Right hindlimb (tissue), 1 donor: ENCODE measurements at regions not wholly inside any gene's neighbourhood (a gene's known extent, or its start where the extent isn't known, plus 50 kb on each side); places are given as distances from the start of the nearest gene placed in this dataset.
"Not testable (repeated sequence)": the region's sequence is repeated elsewhere in the genome, so short reads cannot be mapped to it uniquely, and the experiment has no call there.

Experiments
- DNase-seq: peaks from one replicate; pipeline ENCODE4 v3.0.0-alpha.2; 2018

DNA sequence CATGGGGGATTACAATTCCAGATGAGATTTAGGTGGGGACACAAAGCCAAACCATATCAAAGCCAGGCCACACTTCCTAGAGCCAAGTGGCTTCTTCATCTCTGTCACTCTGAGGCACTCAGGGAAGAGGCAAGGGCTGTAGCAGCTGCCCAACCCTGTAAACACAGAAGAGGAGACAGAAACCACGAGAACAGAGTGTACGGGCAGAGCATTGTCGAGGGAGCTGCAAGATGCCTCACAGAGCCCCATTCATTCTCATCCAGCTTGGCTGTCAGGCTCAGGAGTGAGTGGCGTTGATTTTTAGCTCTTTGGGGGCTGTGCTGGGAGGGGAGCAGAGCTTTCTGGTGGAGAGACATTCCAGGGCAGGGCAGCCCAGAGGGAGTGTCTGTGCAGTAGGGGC lies 117.2 kb upstream of the SALL1 start:
- DNase-seq: no peak

DNA sequence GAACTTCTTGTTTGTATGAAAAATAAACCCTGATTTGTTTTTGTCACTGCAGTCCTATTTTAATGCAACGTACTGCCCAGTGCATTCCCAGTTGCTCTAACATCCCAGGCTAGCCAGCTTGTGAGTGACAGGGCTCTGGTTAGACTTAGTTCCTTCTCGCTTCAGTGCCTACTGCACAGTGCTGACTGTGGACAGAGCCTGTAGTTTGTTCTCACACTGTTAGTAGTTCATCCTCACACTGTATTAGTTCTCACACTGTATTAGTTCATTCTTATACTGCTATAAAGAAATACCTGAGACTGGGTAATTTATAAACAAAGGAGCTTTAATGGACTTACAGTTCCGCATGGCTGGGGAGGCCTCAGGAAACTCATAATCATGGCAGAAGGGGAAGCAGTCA lies 116.6 kb upstream of the SALL1 start:
- DNase-seq: no peak

DNA sequence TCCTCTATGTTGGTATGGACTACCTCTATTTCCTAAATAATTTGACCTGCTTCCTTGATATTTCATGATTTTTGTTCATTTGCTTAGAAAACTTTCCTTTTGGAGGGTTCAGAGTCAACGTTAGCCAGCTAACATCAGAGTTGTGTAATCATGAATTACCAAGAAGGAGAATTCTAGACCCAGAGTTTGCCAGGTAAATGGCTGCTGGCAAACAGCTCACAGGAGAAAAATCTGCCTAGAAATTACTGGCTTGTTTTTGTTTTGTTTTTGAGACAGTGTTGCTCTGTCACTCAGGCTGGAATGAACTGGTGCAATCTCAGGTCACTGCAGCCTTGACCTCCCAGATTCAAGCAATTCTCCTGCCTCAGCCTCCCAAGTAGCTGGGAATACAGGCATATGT lies 111.4 kb upstream of the SALL1 start:
- DNase-seq: no peak

- no peak for DNase-seq
Measured at GRCh38 chr16:51261919-51262318, 110.8 kb upstream of the SALL1 start.

DNA sequence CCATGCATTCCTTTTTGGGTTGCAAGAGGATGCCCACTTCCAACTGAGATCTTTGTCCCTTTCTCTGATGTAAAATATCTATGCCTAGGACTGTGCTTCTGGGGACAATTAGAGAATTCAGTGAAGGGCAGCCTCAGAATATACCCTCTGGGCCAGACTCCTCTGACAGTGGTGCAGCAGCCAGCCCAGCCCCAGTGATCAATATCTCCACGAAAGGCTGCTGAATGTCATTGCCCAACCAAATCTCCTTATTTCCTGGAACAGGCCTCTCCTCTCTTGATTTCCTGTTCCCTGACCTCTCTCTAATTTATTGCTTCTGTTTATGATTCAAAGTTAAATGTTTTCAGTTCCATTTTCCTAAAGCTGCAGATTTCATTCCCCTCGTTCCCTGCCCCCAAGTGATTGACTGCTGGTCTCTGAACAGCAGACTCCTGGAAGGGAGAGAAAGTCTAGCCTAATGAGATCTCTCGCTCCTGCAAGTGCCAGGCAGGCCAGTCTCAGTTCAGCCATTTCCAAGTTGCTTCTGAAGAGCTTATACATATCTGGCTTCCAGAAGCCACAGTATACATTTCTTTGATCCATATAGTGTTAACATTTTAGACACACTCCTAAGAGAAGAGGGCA lies 104.4 kb upstream of the SALL1 start:
- no peak for DNase-seq

GRCh38 chr16:51254390-51254789 lies 103.3 kb upstream of the SALL1 start:
- DNase-seq: not testable (repeated sequence)

DNA sequence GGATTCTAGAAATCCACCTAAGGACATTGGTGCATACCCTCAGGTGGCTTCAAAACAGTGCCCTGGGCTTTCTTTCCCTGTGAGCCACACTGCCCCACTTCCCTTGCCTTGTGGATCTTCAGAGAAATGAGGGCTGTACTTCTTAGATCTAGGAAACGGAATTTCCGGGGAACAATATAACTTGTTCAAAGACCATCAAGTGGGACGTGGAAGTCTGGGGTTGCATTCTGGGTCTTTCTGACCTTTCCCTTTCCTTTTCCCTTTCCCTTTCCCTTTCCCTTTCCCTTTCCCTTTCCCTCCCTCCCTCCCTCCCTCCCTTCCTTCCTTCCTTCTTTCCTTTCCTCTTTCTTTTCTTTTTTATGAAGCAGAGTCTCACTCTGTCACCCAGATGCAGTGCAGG lies 97.1 kb upstream of the SALL1 start:
- no peak for DNase-seq

- DNase-seq: no peak
Measured at GRCh38 chr16:51245658-51245995, 94.6 kb upstream of the SALL1 start.

GRCh38 chr16:51244887-51245657 lies 94.0 kb upstream of the SALL1 start:
- DNase-seq: no peak

DNA sequence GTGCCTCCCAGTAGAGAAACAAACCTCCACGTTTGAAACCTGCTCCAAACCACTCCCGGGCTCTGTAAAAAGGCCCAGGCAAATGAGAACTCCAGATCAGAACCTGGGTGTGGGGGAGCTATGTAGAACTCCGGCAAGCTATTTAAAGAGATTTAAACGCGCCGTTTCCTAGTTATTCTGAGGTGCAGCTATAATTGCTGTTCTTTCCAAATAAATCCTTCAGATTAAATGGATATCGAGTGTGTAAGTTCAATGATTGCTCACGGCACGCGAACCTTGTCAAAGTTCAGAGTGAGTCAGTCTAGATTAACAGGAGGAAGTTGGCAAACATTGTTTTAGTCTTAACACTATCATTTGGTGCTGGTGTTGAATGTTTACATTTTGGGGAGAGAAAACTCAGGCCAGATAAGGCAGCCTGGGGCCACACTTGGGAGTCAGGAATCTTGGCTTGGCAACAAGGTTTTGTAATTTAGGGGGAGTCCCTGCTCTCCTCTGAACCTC lies 92.9 kb upstream of the SALL1 start:
- no peak for DNase-seq

GRCh38 chr16:51242296-51242994 lies 91.4 kb upstream of the SALL1 start:
- DNase-seq: no peak

DNA sequence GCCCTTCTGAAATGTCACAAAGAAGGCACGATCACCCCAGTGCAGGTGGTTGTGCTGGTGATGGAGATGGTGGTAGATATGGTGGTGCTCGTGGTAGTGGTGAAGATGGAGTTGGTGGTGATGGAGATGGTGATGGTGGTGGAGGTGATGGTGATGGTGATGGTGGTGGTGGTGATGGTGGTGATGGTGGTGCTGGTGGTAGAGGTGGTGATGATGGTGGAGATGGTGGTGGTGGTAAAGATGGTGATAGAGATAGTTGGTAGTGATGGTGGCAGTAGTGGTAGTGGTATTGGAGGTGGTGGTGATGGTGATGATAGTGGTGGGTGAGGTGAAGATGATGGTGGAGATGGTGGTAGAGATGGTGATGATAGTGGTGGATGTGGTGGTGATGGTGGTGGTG lies 88.1 kb upstream of the SALL1 start:
- DNase-seq: no peak

- DNase-seq: no peak
Measured at GRCh38 chr16:51237861-51238378, 86.8 kb upstream of the SALL1 start.

DNA sequence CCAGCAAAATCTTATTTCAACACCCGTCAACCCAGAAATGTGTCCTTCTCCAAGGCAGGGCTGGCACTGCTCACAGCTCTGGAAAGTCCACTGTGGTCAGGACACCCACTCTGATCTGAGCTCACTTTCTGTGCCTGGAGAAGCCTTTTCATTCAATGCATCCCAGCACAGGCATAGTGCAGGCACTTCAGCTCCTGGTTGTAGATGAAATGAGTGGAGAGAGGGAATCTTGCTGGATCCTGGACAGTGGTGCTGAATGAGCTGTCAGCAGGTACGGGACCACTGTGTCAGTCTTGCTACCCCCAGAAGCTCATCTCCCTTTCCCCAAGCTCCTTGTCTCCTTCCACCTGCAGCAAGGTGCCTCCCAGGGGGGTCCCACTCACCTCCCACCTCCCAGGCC lies 86.1 kb upstream of the SALL1 start:
- DNase-seq: no peak

DNA sequence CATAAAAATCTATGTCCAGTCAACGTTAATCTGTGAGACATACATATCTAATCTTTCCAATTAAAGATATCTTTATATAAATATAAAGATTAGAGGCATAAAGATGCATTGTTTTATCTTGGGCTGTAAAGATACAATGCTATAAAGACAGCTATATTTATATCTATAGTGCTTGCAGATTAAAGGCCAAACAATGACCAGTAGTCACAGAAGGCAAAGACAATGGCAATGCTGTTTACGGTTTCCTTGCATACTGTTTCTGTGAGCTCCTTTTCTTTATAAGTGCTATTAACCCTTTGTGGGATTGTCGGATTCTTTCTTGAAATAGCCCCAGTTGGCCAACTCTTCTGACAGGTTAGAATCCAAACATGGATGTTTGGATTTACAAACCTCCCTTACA lies 85.5 kb upstream of the SALL1 start:
- no peak for DNase-seq

- no peak for DNase-seq
Measured at GRCh38 chr16:51231702-51232101, 80.6 kb upstream of the SALL1 start.

DNA sequence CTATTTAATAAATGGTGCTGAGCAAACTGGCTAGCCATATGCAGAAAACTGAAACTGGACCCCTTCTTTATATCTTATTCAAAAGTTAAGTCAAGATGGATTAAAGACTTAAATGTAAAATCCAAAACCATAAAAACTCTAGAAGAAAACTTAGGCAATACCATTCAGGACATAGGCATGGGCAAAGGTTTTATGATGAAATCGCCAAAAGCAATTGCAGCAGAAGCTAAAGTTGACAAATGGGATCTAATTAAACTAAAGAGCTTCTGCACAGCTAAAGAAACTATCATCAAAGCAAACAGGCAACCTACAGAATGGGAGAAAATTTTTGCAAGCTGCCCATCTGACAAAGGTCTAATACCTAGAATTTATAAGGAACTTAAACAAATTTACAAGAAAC lies 79.0 kb upstream of the SALL1 start:
- not testable (repeated sequence) for DNase-seq

DNA sequence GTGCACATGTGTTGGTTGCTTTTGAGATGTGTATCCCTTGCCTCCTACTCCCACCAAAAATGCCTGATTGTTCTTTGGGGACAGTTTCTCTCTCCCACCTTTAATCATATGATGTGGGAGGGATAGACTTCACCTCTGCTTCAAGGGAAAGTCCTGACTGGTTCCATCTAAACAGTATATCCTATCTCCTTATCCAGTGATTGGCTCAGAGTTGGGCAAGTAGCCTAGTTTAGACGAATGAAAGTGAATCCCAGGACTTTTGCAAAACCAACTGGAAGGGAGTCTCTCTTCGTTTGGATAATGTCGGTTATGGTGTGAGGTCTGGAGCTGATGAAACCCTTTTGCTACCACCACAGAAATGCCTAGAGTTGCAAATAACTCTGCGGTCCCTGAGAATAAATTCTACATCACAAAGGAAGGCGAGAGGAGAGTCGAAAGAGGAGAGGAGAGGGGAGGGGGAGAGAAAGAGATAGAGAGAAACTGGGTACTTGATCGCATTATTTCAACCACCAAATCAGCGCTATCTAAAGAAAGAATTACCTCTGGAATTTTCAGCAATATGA lies 77.1 kb upstream of the SALL1 start:
- DNase-seq: no peak

GRCh38 chr16:51225878-51226277 lies 74.8 kb upstream of the SALL1 start:
- no peak for DNase-seq

GRCh38 chr16:51224317-51224716 lies 73.2 kb upstream of the SALL1 start:
- no peak for DNase-seq

GRCh38 chr16:51222016-51222415 lies 70.9 kb upstream of the SALL1 start:
- DNase-seq: no peak

GRCh38 chr16:51211148-51211547 lies 60.1 kb upstream of the SALL1 start:
- no peak for DNase-seq

DNA sequence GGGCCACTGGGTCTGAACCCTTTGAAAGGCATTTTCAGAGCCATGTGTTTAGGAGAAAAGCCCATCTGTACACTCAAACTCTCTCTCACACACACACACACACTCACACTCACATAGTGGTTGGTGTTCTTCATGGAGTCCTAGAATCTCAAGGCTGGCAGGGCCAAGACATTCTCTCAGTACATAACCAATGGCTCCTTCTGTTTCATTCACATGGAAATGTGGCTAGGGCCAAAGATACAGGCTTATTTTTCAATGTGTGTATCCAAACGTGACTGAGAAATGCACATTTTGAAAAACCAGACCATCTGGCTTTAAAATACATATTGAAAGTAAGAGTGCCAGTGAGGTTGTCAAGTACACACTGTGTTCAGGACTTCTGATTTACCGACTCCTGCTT lies 59.0 kb upstream of the SALL1 start:
- DNase-seq: no peak

- DNase-seq: no peak
Measured at GRCh38 chr16:51201604-51202003, 50.5 kb upstream of the SALL1 start.
